Mammary epithelial cell (primary cell): ENCODE measurements at regions not wholly inside any gene's neighbourhood (a gene's known extent, or its start where the extent isn't known, plus 50 kb on each side); places are given as distances from the start of the nearest gene placed in this dataset.

ENCODE experiments used
- CTCF ChIP-seq, 2 donors: IDR thresholded peaks in 1 of 2; conservative IDR thresholded peaks in 1 of 2; 2 replicates each; pipeline ENCODE4 v1.5.1; 2011 to 2012; ENCODE audit warnings: inconsistent platforms in 2 of 2, low read length in 2 of 2, mild to moderate bottlenecking in 2 of 2, control low read depth in 1 of 2, low read depth in 1 of 2; ENCODE audit not compliant: insufficient read depth in 1 of 2; ENCODE audit errors: extremely low read depth in 1 of 2
- EZH2 ChIP-seq: IDR thresholded peaks from 2 replicates; pipeline ENCODE4 v1.6.1; 2012; ENCODE audit warnings: low read length, inconsistent platforms, borderline replicate concordance

- TF ChIP-seq CTCF (conservative IDR thresholded peaks at IDR 0.05 in 1 of 2, IDR thresholded peaks at IDR 0.05 in 1 of 2; ENCODE audit: extremely low read depth in 1 of 2, insufficient read depth in 1 of 2, low read depth in 1 of 2, low read length in 2 of 2) (no peak), EZH2 (no peak)
Observed at GRCh38 chr13:89490661-89491060, 1819.5 kb downstream of the SLITRK5 start.
